Astrocyte (in vitro differentiated cells and primary cell): ENCODE measurements at regions not wholly inside any gene's neighbourhood (a gene's known extent, or its start where the extent isn't known, plus 50 kb on each side); places are given as distances from the start of the nearest gene placed in this dataset.

Experiments used
- DNase-seq: peaks from one replicate; pipeline ENCODE4 v3.0.0-alpha.2; 2010; ENCODE audit warnings: low read depth
- FAIRE-seq: peaks from 2 replicates; lab custom pipeline; 2011; peaks lifted over from hg19 to GRCh38; lab: Jason Lieb, UNC
- H2AFZ ChIP-seq: 2 replicates; pipeline ENCODE4 v1.6.0; 2012; ENCODE audit warnings: low read depth, low read length, inconsistent platforms
- H3K27ac ChIP-seq: 2 replicates; pipeline ENCODE4 v1.5.1; 2011; ENCODE audit warnings: low read depth, low read length, inconsistent platforms
- H3K27me3 ChIP-seq: 2 replicates; pipeline ENCODE4 v1.6.0; 2011; ENCODE audit warnings: low read length, inconsistent platforms; ENCODE audit not compliant: insufficient read depth
- H3K36me3 ChIP-seq: 2 replicates; pipeline ENCODE4 v1.5.1; 2011; ENCODE audit warnings: low read length, inconsistent platforms; ENCODE audit not compliant: insufficient read depth
- H3K4me1 ChIP-seq: 2 replicates; pipeline ENCODE4 v1.5.1; 2011; ENCODE audit warnings: low read length, inconsistent platforms; ENCODE audit not compliant: insufficient read depth
- H3K4me2 ChIP-seq: 2 replicates; pipeline ENCODE4 v1.6.0; 2012; ENCODE audit warnings: low read length, inconsistent platforms
- H3K4me3 ChIP-seq: 2 replicates; pipeline ENCODE4 v1.5.1; 2011; ENCODE audit warnings: low read depth, mild to moderate bottlenecking, low read length, inconsistent platforms; ENCODE audit not compliant: insufficient read depth
- H3K79me2 ChIP-seq: 2 replicates; pipeline ENCODE4 v1.6.0; 2012; ENCODE audit warnings: mild to moderate bottlenecking, low read length, inconsistent platforms; ENCODE audit not compliant: insufficient read depth
- H3K9ac ChIP-seq: 2 replicates; pipeline ENCODE4 v1.6.0; 2012; ENCODE audit warnings: mild to moderate bottlenecking, low read length, inconsistent platforms
- H3K9me3 ChIP-seq: 2 replicates; pipeline ENCODE4 v1.5.1; 2012; ENCODE audit warnings: low read depth, mild to moderate bottlenecking, low read length, inconsistent platforms; ENCODE audit not compliant: insufficient read depth
- H4K20me1 ChIP-seq: 2 replicates; pipeline ENCODE4 v1.6.0; 2012; ENCODE audit warnings: low read length, inconsistent platforms; ENCODE audit not compliant: insufficient read depth
- H3K27ac Mint-ChIP-seq: one replicate; pipeline ENCODE4 v1.8.0; 2021; ENCODE audit warnings: mild to moderate bottlenecking, mixed read lengths; ENCODE audit not compliant: unreplicated experiment
- H3K27me3 Mint-ChIP-seq: one replicate; pipeline ENCODE4 v1.8.0; 2021; ENCODE audit warnings: low read depth, mixed read lengths; ENCODE audit not compliant: unreplicated experiment
- H3K36me3 Mint-ChIP-seq: one replicate; pipeline ENCODE4 v1.8.0; 2021; ENCODE audit warnings: low read depth, mixed read lengths; ENCODE audit not compliant: unreplicated experiment
- H3K4me1 Mint-ChIP-seq: one replicate; pipeline ENCODE4 v1.8.0; 2021; ENCODE audit warnings: low read depth, mixed read lengths; ENCODE audit not compliant: unreplicated experiment
- H3K4me3 Mint-ChIP-seq: one replicate; pipeline ENCODE4 v1.8.0; 2021; ENCODE audit warnings: mild to moderate bottlenecking, moderate library complexity, mixed read lengths; ENCODE audit not compliant: unreplicated experiment
- H3K9me3 Mint-ChIP-seq: one replicate; pipeline ENCODE4 v1.8.0; 2021; ENCODE audit warnings: mild to moderate bottlenecking, mixed read lengths; ENCODE audit not compliant: unreplicated experiment
- EZH2 ChIP-seq: IDR thresholded peaks from 2 replicates; pipeline ENCODE4 v1.6.1; 2012; ENCODE audit warnings: mild to moderate bottlenecking, low read length, inconsistent platforms; ENCODE audit not compliant: insufficient read depth
- TF ChIP-seq, protein P1 (sequence below): IDR thresholded peaks from 2 replicates; pipeline ENCODE4 v1.5.1; 2011; ENCODE audit warnings: low read depth, mild to moderate bottlenecking, inconsistent platforms, low read length, moderate library complexity; ENCODE audit not compliant: insufficient read depth

GRCh38 chr4:128517739-128518510, 230.3 kb upstream of the PGRMC2 start:
- H3K27ac Mint-ChIP-seq: peak overlapping the region; percentile 92
- Histone ChIP-seq H3K4me2 (peak overlapping the region; percentile 62), H3K27me3 (no peaks in the 10 kb centered on the region), H4K20me1 (no peaks in the 10 kb centered on the region), H3K9me3 (no peaks in the 10 kb centered on the region), H3K4me3 (no peak overlapping the region), H3K27ac (peak overlapping the region; percentile 92), H2AFZ (no peak overlapping the region), H3K9ac (peak overlapping the region; percentile 67), H3K36me3 (no peaks in the 10 kb centered on the region), H3K4me1 (peaks cover 47% of the 10 kb centered on the region), H3K79me2 (no peaks in the 10 kb centered on the region)
- peaks cover 12% of the 10 kb centered on the region for H3K36me3 Mint-ChIP-seq
- peak; percentile 99 for FAIRE-seq
- H3K27me3 Mint-ChIP-seq: no peaks in the 10 kb centered on the region
- DNase-seq: peak; percentile 98
- H3K4me1 Mint-ChIP-seq: peaks cover 66% of the 10 kb centered on the region
- H3K9me3 Mint-ChIP-seq: no peaks in the 10 kb centered on the region
- TF ChIP-seq, protein P1, sequence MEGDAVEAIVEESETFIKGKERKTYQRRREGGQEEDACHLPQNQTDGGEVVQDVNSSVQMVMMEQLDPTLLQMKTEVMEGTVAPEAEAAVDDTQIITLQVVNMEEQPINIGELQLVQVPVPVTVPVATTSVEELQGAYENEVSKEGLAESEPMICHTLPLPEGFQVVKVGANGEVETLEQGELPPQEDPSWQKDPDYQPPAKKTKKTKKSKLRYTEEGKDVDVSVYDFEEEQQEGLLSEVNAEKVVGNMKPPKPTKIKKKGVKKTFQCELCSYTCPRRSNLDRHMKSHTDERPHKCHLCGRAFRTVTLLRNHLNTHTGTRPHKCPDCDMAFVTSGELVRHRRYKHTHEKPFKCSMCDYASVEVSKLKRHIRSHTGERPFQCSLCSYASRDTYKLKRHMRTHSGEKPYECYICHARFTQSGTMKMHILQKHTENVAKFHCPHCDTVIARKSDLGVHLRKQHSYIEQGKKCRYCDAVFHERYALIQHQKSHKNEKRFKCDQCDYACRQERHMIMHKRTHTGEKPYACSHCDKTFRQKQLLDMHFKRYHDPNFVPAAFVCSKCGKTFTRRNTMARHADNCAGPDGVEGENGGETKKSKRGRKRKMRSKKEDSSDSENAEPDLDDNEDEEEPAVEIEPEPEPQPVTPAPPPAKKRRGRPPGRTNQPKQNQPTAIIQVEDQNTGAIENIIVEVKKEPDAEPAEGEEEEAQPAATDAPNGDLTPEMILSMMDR: no peak
- no peak for TF ChIP-seq EZH2
- no peak overlapping the region for H3K4me3 Mint-ChIP-seq

GRCh38 chr4:128517096-128517738, 229.6 kb upstream of the PGRMC2 start:
- Histone ChIP-seq H3K79me2 (no peaks in the 10 kb centered on the region), H3K27ac (peak overlapping the region; percentile 92), H3K9me3 (no peaks in the 10 kb centered on the region), H3K4me1 (peaks cover 46% of the 10 kb centered on the region), H3K9ac (peak overlapping the region; percentile 58), H3K4me2 (peak overlapping the region; percentile 62), H4K20me1 (no peaks in the 10 kb centered on the region), H3K4me3 (no peak overlapping the region), H2AFZ (no peak overlapping the region), H3K36me3 (no peaks in the 10 kb centered on the region), H3K27me3 (no peaks in the 10 kb centered on the region)
- peak overlapping the region; percentile 92 for H3K27ac Mint-ChIP-seq
- peaks cover 65% of the 10 kb centered on the region for H3K4me1 Mint-ChIP-seq
- FAIRE-seq (no peak), DNase-seq (no peak)
- no peaks in the 10 kb centered on the region for H3K27me3 Mint-ChIP-seq
- H3K36me3 Mint-ChIP-seq: peaks cover 12% of the 10 kb centered on the region
- no peaks in the 10 kb centered on the region for H3K9me3 Mint-ChIP-seq
- H3K4me3 Mint-ChIP-seq: no peak overlapping the region
- TF ChIP-seq, protein P1: no peak
- no peak for TF ChIP-seq EZH2
